Stomach (tissue), 8 donors: ENCODE measurements at regions not wholly inside any gene's neighbourhood (a gene's known extent, or its start where the extent isn't known, plus 50 kb on each side); places are given as distances from the start of the nearest gene placed in this dataset.
A peak's percentile ranks its signal among the peaks of the same experiment; 100 is the strongest.

Experiments
- DNase-seq, 2 donors: peaks; one replicate each; pipeline versions ENCODE4 v3.0.0 to v3.0.0-alpha.2; 2013 to 2019
- H3K27ac ChIP-seq, 5 donors: fragments of 200-600 bp in 4 of 5; sonication (generic) in 4 of 5; one replicate each; pipeline ENCODE4 v1.5.1; 2013 to 2019; ENCODE audit warnings: mild to moderate bottlenecking in 1 of 5, moderate library complexity in 1 of 5
- H3K27me3 ChIP-seq, 3 donors: fragments of 200-600 bp; sonication (generic); one replicate each; pipeline ENCODE4 v1.5.1; 2017 to 2019; ENCODE audit warnings: mixed run types in 1 of 3
- H3K36me3 ChIP-seq, 4 donors: fragments of 200-600 bp; sonication (generic); 1 replicate in 3 of 4; 2 replicates in 1 of 4; pipeline ENCODE4 v1.5.1; 2016 to 2019
- H3K4me1 ChIP-seq, 4 donors: fragments of 200-600 bp; sonication (generic); one replicate each; pipeline ENCODE4 v1.5.1; 2016 to 2019
- H3K4me3 ChIP-seq, 4 donors: fragments of 200-600 bp; sonication (generic) in 3 of 4; one replicate each; pipeline ENCODE4 v1.5.1; 2016 to 2019; ENCODE audit warnings: mild to moderate bottlenecking in 1 of 4
- H3K9me3 ChIP-seq, 4 donors: fragments of 200-600 bp; sonication (generic); one replicate each; pipeline ENCODE4 v1.5.1; 2016 to 2019
- EP300 ChIP-seq: sonication (generic); formaldehyde crosslinking; IDR thresholded peaks from one replicate; pipeline ENCODE4 v1.6.1; 2017; ENCODE audit warnings: antibody characterized with exemption
- POLR2A ChIP-seq, 4 donors: fragments of 450-650 bp; IDR thresholded peaks; one replicate each; pipeline ENCODE4 v1.6.1; 2016; ENCODE audit warnings: antibody characterized with exemption in 4 of 4, control low read depth in 2 of 4, mild to moderate bottlenecking in 1 of 4, moderate library complexity in 1 of 4
- POLR2AphosphoS5 ChIP-seq, 3 donors: sonication (generic); formaldehyde crosslinking; IDR thresholded peaks; one replicate each; pipeline ENCODE4 v1.6.1; 2016; ENCODE audit warnings: antibody characterized with exemption in 3 of 3
- WGBS, 5 donors: extraction: QIAGEN DNeasy Blood & Tissue Kit in 3 of 5; methylation state at CpG; one replicate each; pipeline versions ENCODE4 v1.1.5 to v1.1.7; 2013 to 2018; 5-methylcytosine and 5-hydroxymethylcytosine counted together
- intact Hi-C: fragments of 100-400 bp; cut with DNase I; formaldehyde crosslinking; loops from one replicate; pipeline ENCODE4 v1.15.1; 2023; ENCODE audit warnings: low total_unique reads
- TF ChIP-seq, protein P1 (sequence below), 7 experiments: fragments of 450-650 bp in 4 of 7; fragments of 200-600 bp in 3 of 7; sonication (generic) in 3 of 7; IDR thresholded peaks; one replicate each; pipeline ENCODE4 v1.5.1; 2016 to 2019; ENCODE audit warnings: antibody characterized with exemption in 7 of 7, control low read depth in 2 of 7, mild to moderate bottlenecking in 1 of 7
- donor health status: healthy with polysubstance abuse.
- donor health status: Bipolar disorder and iron deficiency.
- donor health status: healthy.

DNA sequence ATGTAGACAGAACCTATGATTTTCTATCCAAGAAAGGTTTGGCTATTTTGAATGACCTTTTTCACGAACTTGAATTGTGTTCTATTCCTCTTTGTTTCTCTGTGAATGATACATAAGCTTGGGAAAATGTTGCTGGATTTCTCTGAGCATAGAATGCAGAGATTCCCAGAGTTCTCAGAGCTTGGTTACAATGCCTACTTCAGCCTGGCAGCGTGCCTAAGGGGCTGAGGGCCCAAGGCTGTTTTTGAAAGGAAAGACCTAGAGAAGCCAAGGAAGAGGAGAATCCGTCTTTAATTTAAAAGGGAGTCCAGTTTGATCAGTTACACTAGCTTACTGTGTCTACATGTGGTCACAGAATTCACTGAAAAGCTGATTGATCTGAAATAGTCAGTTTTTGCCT, 55.3 kb upstream of the CXorf51B start:
- Histone ChIP-seq H3K4me3 (no peak overlapping the region), H3K9me3 (no peaks in the 10 kb centered on the region), H3K27me3 (no peaks in the 10 kb centered on the region), H3K36me3 (no peaks in the 10 kb centered on the region), H3K4me1 (no peaks in the 10 kb centered on the region), H3K27ac (no peak overlapping the region)
- intact Hi-C loops: no loop called here
- WGBS, 5 donors: 15 to 45% (median 24%) methylated on average over 3 of the region's 3 CpGs
- TF ChIP-seq EP300 (no peak), POLR2A (IDR thresholded peaks at IDR 0.05) (no peak), POLR2AphosphoS5 (IDR thresholded peaks at IDR 0.05) (no peak)
- TF ChIP-seq, protein P1, sequence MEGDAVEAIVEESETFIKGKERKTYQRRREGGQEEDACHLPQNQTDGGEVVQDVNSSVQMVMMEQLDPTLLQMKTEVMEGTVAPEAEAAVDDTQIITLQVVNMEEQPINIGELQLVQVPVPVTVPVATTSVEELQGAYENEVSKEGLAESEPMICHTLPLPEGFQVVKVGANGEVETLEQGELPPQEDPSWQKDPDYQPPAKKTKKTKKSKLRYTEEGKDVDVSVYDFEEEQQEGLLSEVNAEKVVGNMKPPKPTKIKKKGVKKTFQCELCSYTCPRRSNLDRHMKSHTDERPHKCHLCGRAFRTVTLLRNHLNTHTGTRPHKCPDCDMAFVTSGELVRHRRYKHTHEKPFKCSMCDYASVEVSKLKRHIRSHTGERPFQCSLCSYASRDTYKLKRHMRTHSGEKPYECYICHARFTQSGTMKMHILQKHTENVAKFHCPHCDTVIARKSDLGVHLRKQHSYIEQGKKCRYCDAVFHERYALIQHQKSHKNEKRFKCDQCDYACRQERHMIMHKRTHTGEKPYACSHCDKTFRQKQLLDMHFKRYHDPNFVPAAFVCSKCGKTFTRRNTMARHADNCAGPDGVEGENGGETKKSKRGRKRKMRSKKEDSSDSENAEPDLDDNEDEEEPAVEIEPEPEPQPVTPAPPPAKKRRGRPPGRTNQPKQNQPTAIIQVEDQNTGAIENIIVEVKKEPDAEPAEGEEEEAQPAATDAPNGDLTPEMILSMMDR (IDR thresholded peaks at IDR 0.05): no peak
- no peak for DNase-seq

DNA sequence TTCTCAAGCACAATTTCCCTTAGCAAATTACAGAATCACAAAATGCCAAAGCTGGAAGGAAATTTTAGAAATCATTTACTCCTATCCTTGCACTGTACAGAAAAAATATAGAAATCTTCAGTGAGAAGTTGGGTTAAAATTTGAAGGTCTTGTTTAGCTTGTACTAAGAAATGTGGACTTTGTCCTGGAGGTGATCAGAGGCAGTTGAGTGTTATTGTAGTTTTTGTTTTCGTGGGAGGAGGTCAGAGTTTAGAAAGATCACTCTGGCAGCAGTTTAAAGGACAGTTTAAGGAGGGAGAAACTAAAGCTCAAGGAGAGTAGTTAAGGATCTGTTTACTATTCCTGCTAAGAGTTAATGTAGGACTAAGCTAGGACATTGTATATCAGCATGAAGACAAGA, 54.4 kb upstream of the CXorf51B start:
- 0 to 12% (median 10%) methylated on average over 1 of the region's 1 CpG for WGBS, 5 donors
- no peak overlapping the region for H3K27ac ChIP-seq
- TF ChIP-seq, protein P1 (IDR thresholded peaks at IDR 0.05): no peak
- no peak for TF ChIP-seq POLR2A (IDR thresholded peaks at IDR 0.05)
- TF ChIP-seq POLR2AphosphoS5 (IDR thresholded peaks at IDR 0.05): no peak
- no peak for TF ChIP-seq EP300
- intact Hi-C loops: no loop called here
- H3K4me3 ChIP-seq: no peak overlapping the region
- DNase-seq: peak in 1 of 2 donors; percentile 1
- H3K36me3 ChIP-seq: no peaks in the 10 kb centered on the region
- no peaks in the 10 kb centered on the region for H3K4me1 ChIP-seq
- no peaks in the 10 kb centered on the region for H3K9me3 ChIP-seq
- H3K27me3 ChIP-seq: no peaks in the 10 kb centered on the region
